CD14-positive monocyte (primary cell): ENCODE measurements at regions not wholly inside any gene's neighbourhood (a gene's known extent, or its start where the extent isn't known, plus 50 kb on each side); places are given as distances from the start of the nearest gene placed in this dataset.

Experiments
- DNase-seq, 3 donors: peaks; one replicate each; pipeline ENCODE4 v3.0.0-alpha.2; 2011 to 2022
- H2AFZ ChIP-seq: 2 replicates; pipeline ENCODE4 v1.6.0; 2012; ENCODE audit warnings: mild to moderate bottlenecking, low read depth, low read length, inconsistent platforms; ENCODE audit not compliant: insufficient read depth, poor library complexity, severe bottlenecking
- H3K27ac ChIP-seq, 2 donors: 1 replicate in 1 of 2; 2 replicates in 1 of 2; pipeline ENCODE4 v1.5.1; 2012 to 2013; ENCODE audit warnings: low read length in 2 of 2, control low read depth in 1 of 2, inconsistent platforms in 1 of 2, low read depth in 1 of 2, mild to moderate bottlenecking in 1 of 2
- H3K27me3 ChIP-seq, 2 donors: one replicate each; pipeline versions ENCODE4 v1.6.0 to v1.6.1; 2011 to 2013; ENCODE audit warnings: low read length in 2 of 2; ENCODE audit not compliant: control insufficient read depth in 2 of 2, insufficient read depth in 2 of 2
- H3K36me3 ChIP-seq, 2 donors: replicated peaks in 1 of 2; 1 replicate in 1 of 2; 2 replicates in 1 of 2; pipeline versions ENCODE4 v1.5.1 to v1.6.1; 2012 to 2013; ENCODE audit warnings: low read length in 2 of 2, control low read depth in 1 of 2, inconsistent platforms in 1 of 2, mild to moderate bottlenecking in 1 of 2; ENCODE audit not compliant: insufficient read depth in 2 of 2, control insufficient read depth in 1 of 2
- H3K4me1 ChIP-seq, 2 donors: 1 replicate in 1 of 2; 2 replicates in 1 of 2; pipeline versions ENCODE4 v1.5.1 to v1.6.1; 2012 to 2013; ENCODE audit warnings: low read length in 2 of 2, control low read depth in 1 of 2, inconsistent platforms in 1 of 2, mild to moderate bottlenecking in 1 of 2, moderate library complexity in 1 of 2; ENCODE audit not compliant: insufficient read depth in 2 of 2, control insufficient read depth in 1 of 2
- H3K4me2 ChIP-seq: replicated peaks from 2 replicates; pipeline ENCODE3; 2012; ENCODE audit warnings: low read length, moderate library complexity, mild to moderate bottlenecking; ENCODE audit not compliant: poor library complexity, severe bottlenecking; ENCODE audit errors: extremely low read depth
- H3K4me3 ChIP-seq, 3 experiments: fragments of 200-600 bp in 1 of 3; sonication (generic) in 1 of 3; replicated peaks in 1 of 3; 1 replicate in 2 of 3; 2 replicates in 1 of 3; pipeline ENCODE4 v1.5.1; 2011 to 2013; ENCODE audit warnings: low read length in 3 of 3, mild to moderate bottlenecking in 3 of 3, control low read depth in 2 of 3, low read depth in 2 of 3, inconsistent platforms in 1 of 3, moderate library complexity in 1 of 3
- H3K79me2 ChIP-seq: 2 replicates; pipeline ENCODE4 v1.6.0; 2012; ENCODE audit warnings: mild to moderate bottlenecking, control low read depth, inconsistent platforms, low read length, moderate library complexity; ENCODE audit not compliant: insufficient read depth
- H3K9ac ChIP-seq: 2 replicates; pipeline ENCODE4 v1.6.0; 2017; ENCODE audit warnings: low read length, mild to moderate bottlenecking; ENCODE audit not compliant: insufficient read depth, poor library complexity, severe bottlenecking
- H3K9me3 ChIP-seq, 2 donors: replicated peaks in 1 of 2; 1 replicate in 1 of 2; 2 replicates in 1 of 2; pipeline versions ENCODE4 v1.5.1 to v1.6.1; 2012 to 2013; ENCODE audit warnings: low read length in 2 of 2, control low read depth in 1 of 2; ENCODE audit not compliant: control insufficient read depth in 1 of 2, insufficient read depth in 1 of 2
- H4K20me1 ChIP-seq: 2 replicates; pipeline ENCODE4 v1.6.0; 2012; ENCODE audit warnings: mild to moderate bottlenecking, low read length, control low read depth, moderate library complexity; ENCODE audit not compliant: insufficient read depth
- H3K27ac Mint-ChIP-seq, 7 donors: one replicate each; pipeline ENCODE4 v1.8.0; 2020; ENCODE audit warnings: mild to moderate bottlenecking in 7 of 7, mixed read lengths in 7 of 7, moderate library complexity in 6 of 7, inconsistent platforms in 2 of 7
- H3K27me3 Mint-ChIP-seq, 3 donors: one replicate each; pipeline ENCODE4 v1.8.0; 2021 to 2022; ENCODE audit warnings: low read depth in 3 of 3, mild to moderate bottlenecking in 3 of 3, mixed read lengths in 3 of 3, moderate library complexity in 3 of 3, inconsistent platforms in 1 of 3
- H3K36me3 Mint-ChIP-seq, 2 donors: one replicate each; pipeline ENCODE4 v1.8.0; 2020; ENCODE audit warnings: mixed read lengths in 2 of 2, inconsistent platforms in 1 of 2, mild to moderate bottlenecking in 1 of 2
- H3K4me1 Mint-ChIP-seq: one replicate; pipeline ENCODE4 v1.8.0; 2020; ENCODE audit warnings: mild to moderate bottlenecking, mixed read lengths
- H3K4me3 Mint-ChIP-seq, 2 donors: one replicate each; pipeline ENCODE4 v1.8.0; 2020; ENCODE audit warnings: mild to moderate bottlenecking in 2 of 2, mixed read lengths in 2 of 2, moderate library complexity in 1 of 2
- H3K9me3 Mint-ChIP-seq, 7 donors: one replicate each; pipeline ENCODE4 v1.8.0; 2020 to 2022; ENCODE audit warnings: mixed read lengths in 7 of 7, mild to moderate bottlenecking in 6 of 7, moderate library complexity in 6 of 7, inconsistent platforms in 2 of 7
- WGBS: methylation state at CpG from one replicate; pipeline ENCODE4 v1.1.5; 2013; ENCODE audit warnings: missing lambda C conversion rate; ENCODE audit not compliant: insufficient coverage; 5-methylcytosine and 5-hydroxymethylcytosine counted together
- intact Hi-C, 2 donors: fragments of 100-400 bp; cut with micrococcal nuclease; formaldehyde crosslinking; loops; one replicate each; pipeline versions ENCODE4 v1.15.0 to v1.15.1; 2023
- TF ChIP-seq, protein P1 (sequence below): fragments of 200-600 bp; IDR thresholded peaks from one replicate; pipeline ENCODE4 v1.8.0; 2022; ENCODE audit warnings: antibody characterized with exemption, mild to moderate bottlenecking

DNA sequence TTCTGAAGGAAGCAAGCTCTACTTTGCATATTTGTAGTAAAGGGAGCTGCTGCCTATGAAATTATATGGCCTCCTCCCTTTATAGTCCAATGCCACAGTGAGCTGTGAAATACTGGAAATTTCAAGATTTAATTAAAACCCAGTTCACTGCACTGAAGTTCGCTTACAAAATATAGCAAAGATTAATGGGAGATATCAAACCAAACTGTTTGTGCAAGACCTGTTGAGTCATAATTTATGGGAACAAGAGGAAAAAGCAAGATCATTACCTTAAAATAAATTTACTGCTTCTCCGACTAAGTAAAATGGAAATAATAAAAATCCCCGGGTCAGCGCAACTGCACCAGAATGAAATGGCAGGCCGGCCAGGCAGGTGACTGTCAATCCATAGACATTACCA, 215.5 kb upstream of the RAB6C start:
- no peak overlapping the region for H2AFZ ChIP-seq
- no peak overlapping the region for H3K4me3 ChIP-seq
- peak overlapping the region in 1 of 7 donors; percentile 5 for H3K27ac Mint-ChIP-seq
- H3K9me3 Mint-ChIP-seq: peaks cover 0 to 6% (median 0%) of the 10 kb centered on the region in 7 donors
- peaks cover 0 to 3% of the 10 kb centered on the region in 2 donors for H3K9me3 ChIP-seq
- no peaks in the 10 kb centered on the region for H4K20me1 ChIP-seq
- TF ChIP-seq, protein P1, sequence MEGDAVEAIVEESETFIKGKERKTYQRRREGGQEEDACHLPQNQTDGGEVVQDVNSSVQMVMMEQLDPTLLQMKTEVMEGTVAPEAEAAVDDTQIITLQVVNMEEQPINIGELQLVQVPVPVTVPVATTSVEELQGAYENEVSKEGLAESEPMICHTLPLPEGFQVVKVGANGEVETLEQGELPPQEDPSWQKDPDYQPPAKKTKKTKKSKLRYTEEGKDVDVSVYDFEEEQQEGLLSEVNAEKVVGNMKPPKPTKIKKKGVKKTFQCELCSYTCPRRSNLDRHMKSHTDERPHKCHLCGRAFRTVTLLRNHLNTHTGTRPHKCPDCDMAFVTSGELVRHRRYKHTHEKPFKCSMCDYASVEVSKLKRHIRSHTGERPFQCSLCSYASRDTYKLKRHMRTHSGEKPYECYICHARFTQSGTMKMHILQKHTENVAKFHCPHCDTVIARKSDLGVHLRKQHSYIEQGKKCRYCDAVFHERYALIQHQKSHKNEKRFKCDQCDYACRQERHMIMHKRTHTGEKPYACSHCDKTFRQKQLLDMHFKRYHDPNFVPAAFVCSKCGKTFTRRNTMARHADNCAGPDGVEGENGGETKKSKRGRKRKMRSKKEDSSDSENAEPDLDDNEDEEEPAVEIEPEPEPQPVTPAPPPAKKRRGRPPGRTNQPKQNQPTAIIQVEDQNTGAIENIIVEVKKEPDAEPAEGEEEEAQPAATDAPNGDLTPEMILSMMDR: no peak
- no peak for DNase-seq
- H3K9ac ChIP-seq: no peak overlapping the region
- H3K4me1 ChIP-seq: peaks cover 4 to 5% of the 10 kb centered on the region in 2 donors
- H3K4me2 ChIP-seq: no peak overlapping the region
- peaks cover 4% of the 10 kb centered on the region for H3K4me1 Mint-ChIP-seq
- no peak overlapping the region for H3K4me3 Mint-ChIP-seq
- WGBS: 40% methylated on average over 2 of the region's 5 CpGs
- intact Hi-C loops: no loop called here
- H3K27ac ChIP-seq: no peak overlapping the region
- H3K36me3 Mint-ChIP-seq: no peaks in the 10 kb centered on the region
- no peaks in the 10 kb centered on the region for H3K27me3 ChIP-seq
- H3K36me3 ChIP-seq: no peaks in the 10 kb centered on the region
- H3K79me2 ChIP-seq: no peaks in the 10 kb centered on the region
- peaks cover 2 to 10% (median 10%) of the 10 kb centered on the region in 3 donors for H3K27me3 Mint-ChIP-seq

DNA sequence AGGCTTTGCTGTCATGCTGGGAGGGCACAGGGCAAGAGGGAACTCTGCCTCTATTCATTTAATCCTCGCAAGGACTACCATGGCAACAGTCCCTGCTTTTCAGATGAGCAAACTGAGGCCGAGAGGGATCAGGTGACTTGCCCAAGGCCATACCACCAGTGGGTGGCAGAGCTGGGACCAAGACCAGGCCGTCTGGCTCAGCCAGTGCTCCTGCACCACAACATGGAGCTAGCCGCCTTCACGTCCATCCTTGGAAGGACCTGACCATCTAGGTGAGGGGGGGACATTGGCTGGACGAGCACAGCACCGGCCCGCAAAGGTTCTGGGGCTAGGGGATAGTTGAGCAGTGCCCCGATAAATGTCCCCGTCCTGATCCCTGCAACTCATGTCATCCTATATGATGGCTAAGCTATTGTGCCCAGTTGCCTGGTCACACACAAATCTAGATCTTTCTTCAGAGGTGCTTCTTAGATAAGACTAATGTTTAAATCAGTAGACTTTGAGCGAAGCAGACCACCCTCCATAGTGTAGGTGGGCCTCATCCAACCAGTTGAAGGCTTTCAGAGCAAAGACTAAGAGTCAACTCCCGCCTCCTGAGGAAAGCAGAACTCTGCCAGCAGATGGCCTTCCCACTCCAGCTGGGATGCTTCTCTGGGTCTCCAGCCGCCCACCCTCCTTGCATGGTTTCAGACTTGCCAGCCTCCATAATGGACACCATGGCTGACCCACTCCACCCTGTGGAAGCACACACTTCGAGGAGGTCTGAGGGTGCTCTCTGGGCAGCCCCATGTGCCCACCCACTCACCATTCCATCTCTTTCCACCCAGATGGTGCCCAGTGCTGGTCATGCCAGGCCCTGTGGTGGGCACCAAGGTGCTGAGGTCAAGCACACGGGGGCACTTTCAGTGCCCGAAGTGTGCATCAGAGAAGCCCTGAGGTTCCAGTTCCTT, 214.8 kb upstream of the RAB6C start:
- Histone ChIP-seq H3K9me3 (peaks cover 0 to 3% of the 10 kb centered on the region in 2 donors), H3K27ac (no peak overlapping the region), H3K9ac (no peak overlapping the region), H3K79me2 (no peaks in the 10 kb centered on the region), H4K20me1 (no peaks in the 10 kb centered on the region), H3K4me2 (no peak overlapping the region), H3K27me3 (no peaks in the 10 kb centered on the region), H3K36me3 (no peaks in the 10 kb centered on the region), H2AFZ (no peak overlapping the region), H3K4me3 (no peak overlapping the region), H3K4me1 (no peaks in the 10 kb centered on the region)
- H3K27me3 Mint-ChIP-seq: peaks cover 6 to 14% (median 10%) of the 10 kb centered on the region in 3 donors
- no peak for DNase-seq
- 82% methylated on average over 8 of the region's 16 CpGs for WGBS
- H3K27ac Mint-ChIP-seq: peak overlapping the region in 1 of 7 donors; percentile 5
- intact Hi-C loops: no loop called here
- H3K4me1 Mint-ChIP-seq: peaks cover 4% of the 10 kb centered on the region
- H3K4me3 Mint-ChIP-seq: no peak overlapping the region
- peaks cover 0 to 6% (median 0%) of the 10 kb centered on the region in 7 donors for H3K9me3 Mint-ChIP-seq
- TF ChIP-seq, protein P1: no peak
- no peaks in the 10 kb centered on the region for H3K36me3 Mint-ChIP-seq
